Kidney (tissue), 13 donors: ENCODE measurements at regions not wholly inside any gene's neighbourhood (a gene's known extent, or its start where the extent isn't known, plus 50 kb on each side); places are given as distances from the start of the nearest gene placed in this dataset.

Source experiments
- DNase-seq, 5 donors: peaks; one replicate each; pipeline ENCODE4 v3.0.0-alpha.2; 2013 to 2020
- FAIRE-seq: peaks from 2 replicates; lab custom pipeline; 2012; peaks lifted over from hg19 to GRCh38; lab: Jason Lieb, UNC
- H3K27ac ChIP-seq, 2 donors: one replicate each; pipeline ENCODE4 v1.7.0; 2013; ENCODE audit warnings: low read depth in 2 of 2, low read length in 2 of 2, inconsistent platforms in 1 of 2
- H3K27me3 ChIP-seq: one replicate; pipeline ENCODE4 v1.7.1; 2013; ENCODE audit warnings: low read length, inconsistent platforms; ENCODE audit not compliant: control insufficient read depth, insufficient read depth
- H3K36me3 ChIP-seq, 3 donors: one replicate each; pipeline versions ENCODE4 v1.7.0 to v1.7.1; 2013; ENCODE audit warnings: low read length in 3 of 3, control low read depth in 1 of 3, inconsistent platforms in 1 of 3; ENCODE audit not compliant: insufficient read depth in 3 of 3, control insufficient read depth in 2 of 3
- H3K4me1 ChIP-seq, 3 donors: one replicate each; pipeline versions ENCODE4 v1.7.0 to v1.7.1; 2013; ENCODE audit warnings: low read length in 3 of 3, inconsistent platforms in 1 of 3, low read depth in 1 of 3; ENCODE audit not compliant: control insufficient read depth in 2 of 3, insufficient read depth in 2 of 3
- H3K4me3 ChIP-seq, 3 donors: one replicate each; pipeline versions ENCODE4 v1.7.0 to v1.8.1; 2013; ENCODE audit warnings: low read length in 3 of 3, control low read depth in 1 of 3, inconsistent platforms in 1 of 3
- H3K9ac ChIP-seq, 3 donors: one replicate each; pipeline versions ENCODE4 v1.7.0 to v1.7.1; 2013; ENCODE audit warnings: low read length in 3 of 3, control low read depth in 1 of 3, inconsistent platforms in 1 of 3
- H3K9me3 ChIP-seq, 3 donors: one replicate each; pipeline versions ENCODE4 v1.7.0 to v1.7.1; 2013; ENCODE audit warnings: low read length in 3 of 3, control low read depth in 1 of 3, inconsistent platforms in 1 of 3; ENCODE audit not compliant: control insufficient read depth in 2 of 3, insufficient read depth in 1 of 3
- CTCF ChIP-seq: IDR thresholded peaks from 3 replicates; pipeline ENCODE4 v1.5.1; 2012; ENCODE audit warnings: mild to moderate bottlenecking, moderate library complexity, borderline replicate concordance; ENCODE audit not compliant: insufficient read depth; ENCODE audit errors: extremely low read depth
- intact Hi-C: fragments of 100-400 bp; cut with DNase I; formaldehyde crosslinking; loops from one replicate; pipeline ENCODE4 v1.11.1; 2022
- donor health status: control.
- donor health status: control.
- donor health status: control.
- donor health status: control.
- donor health status: control.
- donor health status: DM: yes; HTN: yes; CAD: no.
- donor health status: Normal renal cell carcinoma (clear cell type).

- Histone ChIP-seq H3K9ac (no peak overlapping the region), H3K27ac (no peak overlapping the region), H3K27me3 (no peaks in the 10 kb centered on the region), H3K4me1 (no peaks in the 10 kb centered on the region), H3K36me3 (no peaks in the 10 kb centered on the region), H3K9me3 (no peaks in the 10 kb centered on the region), H3K4me3 (no peak overlapping the region)
- no peak for TF ChIP-seq CTCF
- intact Hi-C loops: no loop called here
- FAIRE-seq: no peak
- no peak for DNase-seq
These were observed 320.7 kb downstream of the GPR37 start for GRCh38 chr7:124444696-124445480.

GRCh38 chr7:124443762-124444161 lies 321.8 kb downstream of the GPR37 start:
- H3K9ac ChIP-seq: no peak overlapping the region
- H3K4me3 ChIP-seq: no peak overlapping the region
- H3K9me3 ChIP-seq: no peaks in the 10 kb centered on the region
- TF ChIP-seq CTCF: no peak
- H3K4me1 ChIP-seq: no peaks in the 10 kb centered on the region
- H3K27me3 ChIP-seq: no peaks in the 10 kb centered on the region
- H3K36me3 ChIP-seq: no peaks in the 10 kb centered on the region
- no peak overlapping the region for H3K27ac ChIP-seq
- DNase-seq: no peak
- intact Hi-C loops: no loop called here
- no peak for FAIRE-seq

- H3K36me3 ChIP-seq: no peaks in the 10 kb centered on the region
- no peak for DNase-seq
- no peak overlapping the region for H3K27ac ChIP-seq
- H3K27me3 ChIP-seq: no peaks in the 10 kb centered on the region
- no peaks in the 10 kb centered on the region for H3K9me3 ChIP-seq
- no peak for TF ChIP-seq CTCF
- intact Hi-C loops: no loop called here
- FAIRE-seq: no peak
- H3K4me1 ChIP-seq: no peaks in the 10 kb centered on the region
- no peak overlapping the region for H3K4me3 ChIP-seq
- no peak overlapping the region for H3K9ac ChIP-seq
These were observed 325.5 kb downstream of the GPR37 start for GRCh38 chr7:124440081-124440480.
